ENCODE measurements at regions not wholly inside any gene's neighbourhood (a gene's known extent, or its start where the extent isn't known, plus 50 kb on each side); places are given as distances from the start of the nearest gene placed in this dataset.
"Not testable (repeated sequence)": the region's sequence is repeated elsewhere in the genome, so short reads cannot be mapped to it uniquely, and the experiment has no call there.

DNA sequence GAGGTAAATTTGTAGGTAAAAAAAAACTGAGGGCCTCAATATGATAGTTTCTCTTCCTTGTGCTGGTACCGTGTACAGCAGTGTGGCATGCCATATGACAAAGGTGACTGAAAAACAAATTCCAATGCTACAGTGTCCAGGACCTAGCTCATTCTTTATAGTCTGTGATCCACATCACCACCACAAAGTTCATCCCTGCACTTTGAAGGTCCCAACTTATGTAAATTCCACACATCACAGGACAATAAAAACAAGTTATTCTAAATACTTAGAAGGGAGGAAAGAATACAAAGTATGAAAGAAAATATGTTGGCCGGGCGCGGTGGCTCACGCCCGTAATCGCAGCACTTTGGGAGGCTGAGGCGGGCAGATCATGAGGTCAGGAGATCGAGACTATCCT, 314.6 kb upstream of the SGCG start:
- ATAC-seq: no peak

DNA sequence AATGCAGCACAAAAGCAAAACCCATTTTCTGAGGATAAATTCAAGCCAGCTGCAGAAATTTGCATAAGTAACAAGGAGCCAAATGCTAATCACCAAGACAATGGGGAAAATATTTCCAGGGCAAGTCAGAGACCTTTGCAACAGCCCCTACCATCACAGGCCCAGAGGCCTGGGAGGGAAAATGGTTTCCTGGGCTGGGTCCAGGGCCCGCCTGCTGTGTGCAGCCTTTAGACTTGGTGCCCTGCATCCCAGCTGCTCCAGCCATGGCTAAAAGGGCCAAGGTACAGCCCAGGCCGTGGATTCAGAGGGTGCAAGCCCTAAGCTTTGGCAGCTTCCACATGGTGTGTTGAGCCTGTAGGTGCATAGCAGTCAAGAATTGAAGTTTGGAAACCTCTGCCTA, 309.5 kb upstream of the SGCG start:
- ATAC-seq: no peak

DNA sequence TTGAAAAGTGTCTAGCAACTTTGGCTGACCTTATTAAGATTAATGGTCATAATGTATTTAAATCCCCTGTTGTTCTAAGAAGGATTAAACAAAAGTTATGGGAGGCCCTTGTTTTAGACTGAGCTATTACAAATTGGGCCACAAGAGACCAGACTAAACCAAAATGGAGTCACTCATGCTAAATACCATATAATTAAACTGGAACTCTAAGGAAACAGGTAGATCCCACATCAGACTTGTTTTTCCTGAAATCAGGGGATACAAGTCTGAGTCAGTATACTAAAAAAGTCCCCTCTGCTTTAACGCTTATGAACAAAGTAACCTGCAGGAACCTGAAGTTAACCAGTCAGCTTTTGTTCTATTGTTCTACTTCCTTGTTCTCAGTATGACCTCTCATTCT, 305.9 kb upstream of the SGCG start:
- ATAC-seq: no peak

DNA sequence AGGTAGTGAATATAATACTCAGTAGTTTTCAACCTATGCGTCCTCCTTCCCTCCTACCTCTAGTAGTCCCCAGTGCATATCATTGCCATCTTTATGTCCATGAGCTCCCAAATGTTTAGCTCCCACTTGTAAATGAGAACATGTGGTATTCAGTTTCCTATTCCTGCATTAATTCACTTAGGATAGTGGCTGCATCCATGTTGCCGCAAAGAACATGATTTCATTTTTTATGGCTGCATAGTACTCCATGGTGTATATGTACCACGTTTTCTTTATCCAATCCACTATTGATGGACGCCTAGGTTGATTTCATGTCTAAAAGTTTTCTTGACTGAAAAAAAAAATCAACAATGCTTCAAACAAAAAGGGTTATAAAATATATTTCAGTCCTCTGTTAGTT, 303.4 kb upstream of the SGCG start:
- no peak for ATAC-seq

DNA sequence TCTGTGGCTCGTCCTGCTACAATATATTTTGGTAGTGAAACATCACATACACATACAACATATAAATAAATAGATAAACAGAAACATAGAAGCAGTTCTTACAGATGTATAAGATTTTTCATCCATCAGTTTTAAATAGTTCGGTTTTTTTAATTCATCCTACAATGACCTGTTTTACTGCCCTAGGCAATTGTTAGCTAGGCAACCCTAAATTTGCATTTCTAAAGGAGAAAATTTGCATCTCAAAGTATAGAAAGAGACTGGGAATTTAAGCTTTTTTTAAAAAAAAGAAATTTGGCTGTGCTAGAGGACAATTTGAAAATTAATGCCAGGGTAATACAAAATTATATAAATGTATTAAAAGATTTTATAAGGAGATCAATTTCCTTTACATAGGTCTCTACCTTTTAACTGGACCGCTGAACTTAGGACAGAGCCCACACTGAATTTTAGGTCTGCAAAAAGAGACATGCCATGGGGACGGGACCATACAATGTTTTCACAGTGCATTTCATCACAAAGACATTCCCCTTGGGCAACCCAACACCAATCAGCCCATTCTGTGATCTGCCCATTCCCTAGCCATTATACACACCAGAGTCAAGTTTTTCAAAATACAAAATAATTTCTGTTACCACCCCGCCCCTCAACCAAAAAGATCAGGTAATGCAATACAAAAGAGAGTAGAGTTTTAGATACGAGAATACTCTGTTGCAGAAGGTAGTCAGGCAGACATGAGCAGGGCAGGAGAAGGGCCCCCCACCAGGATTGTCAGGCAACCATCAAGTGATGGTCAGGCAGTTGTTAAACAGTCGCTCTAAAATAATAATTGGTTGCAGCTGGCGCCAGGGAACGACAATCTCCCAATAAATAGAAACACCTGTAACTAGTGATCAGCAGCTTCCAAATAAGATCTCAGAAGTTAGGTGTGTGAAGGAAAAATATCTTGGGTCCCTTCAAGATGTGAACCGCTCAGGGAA, 299.7 kb upstream of the SGCG start:
- no peak for ATAC-seq

DNA sequence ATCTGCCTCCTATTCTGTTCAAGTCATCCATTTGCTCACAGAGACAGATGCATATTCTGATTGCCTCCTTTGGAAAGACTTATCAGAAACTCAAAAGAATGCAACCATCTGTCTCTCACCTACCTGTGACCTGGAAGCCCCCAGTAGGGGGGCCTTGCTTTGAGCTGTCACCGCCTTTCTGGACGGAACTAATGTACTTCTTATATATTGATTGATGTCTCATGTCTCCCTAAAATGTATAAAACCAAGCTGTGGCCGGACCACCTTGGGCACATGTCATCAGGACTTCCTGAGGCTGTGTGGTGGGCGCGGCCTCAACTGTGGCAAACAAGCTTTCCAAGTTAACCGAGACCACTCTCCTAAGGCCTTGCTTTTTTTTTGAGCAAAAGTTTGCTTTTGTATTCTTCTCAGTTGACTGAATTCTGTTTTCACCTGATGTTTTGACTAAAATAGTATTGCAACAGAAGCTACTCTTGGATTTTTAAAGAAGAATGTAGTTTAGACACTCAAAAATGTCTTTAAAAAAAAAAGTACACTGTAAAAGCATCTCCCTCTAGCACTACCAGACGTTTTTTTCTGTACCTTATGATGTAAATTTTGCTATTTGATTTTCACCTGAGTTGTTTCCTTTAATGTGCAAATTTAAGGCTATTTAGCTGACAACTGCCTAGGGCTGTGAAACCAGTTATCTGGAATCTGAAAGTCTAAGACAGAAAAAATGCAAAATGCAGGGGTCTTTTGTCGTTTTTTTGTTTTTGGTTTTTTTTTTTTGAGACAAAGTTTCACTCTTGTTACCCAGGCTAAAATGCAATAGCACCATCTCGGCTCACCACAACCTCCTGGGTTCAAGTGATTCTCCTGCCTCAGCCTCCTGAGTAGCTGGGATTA, 298.8 kb upstream of the SGCG start:
- not testable (repeated sequence) for ATAC-seq

DNA sequence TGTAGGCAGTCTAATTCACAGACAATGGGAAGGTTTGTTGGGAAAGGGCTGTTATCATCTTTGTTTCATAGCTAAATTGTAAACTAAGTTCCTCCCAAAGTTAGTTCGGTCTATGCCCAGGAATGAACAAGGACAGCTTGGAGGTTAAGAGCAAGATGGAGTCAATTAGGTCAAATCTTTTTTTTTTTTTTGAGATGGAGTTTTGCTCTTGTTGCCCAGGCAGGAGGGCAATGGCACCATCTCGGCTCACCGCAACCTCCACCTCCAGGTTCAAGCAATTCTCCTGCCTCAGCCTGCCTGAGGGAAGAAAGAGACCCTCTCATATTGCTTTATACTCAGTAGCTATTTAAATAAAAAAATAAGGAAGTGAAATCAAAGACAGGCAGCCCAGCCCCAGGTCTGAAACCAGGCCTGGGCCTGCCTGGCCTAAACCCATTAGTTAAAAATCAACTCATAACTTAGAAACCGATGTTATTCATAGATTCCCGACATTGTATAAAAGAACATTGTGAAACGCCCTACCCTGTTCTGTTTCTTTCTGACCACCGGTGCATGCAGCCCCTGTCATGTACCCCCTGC, 297.4 kb upstream of the SGCG start:
- ATAC-seq: no peak

DNA sequence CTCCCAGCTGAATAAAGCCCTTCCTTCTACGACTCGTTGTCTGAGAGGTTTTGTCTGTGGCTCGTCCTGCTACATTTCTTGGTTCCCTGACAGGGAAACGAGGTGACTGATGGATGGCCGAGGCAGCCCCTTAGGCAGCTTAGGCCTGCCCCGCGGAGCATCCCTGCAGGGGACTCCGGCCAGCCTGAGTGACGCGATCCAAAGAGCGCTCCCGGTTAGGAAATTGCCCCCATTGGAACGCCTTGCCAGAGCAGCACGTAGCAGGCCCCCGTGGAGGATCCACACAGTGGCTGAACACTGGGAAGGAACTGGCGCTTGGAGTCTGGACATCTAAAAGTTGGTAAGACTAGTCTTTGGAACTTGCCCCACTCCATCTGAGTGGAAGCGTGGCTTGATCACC, 296.8 kb upstream of the SGCG start:
- ATAC-seq: no peak

DNA sequence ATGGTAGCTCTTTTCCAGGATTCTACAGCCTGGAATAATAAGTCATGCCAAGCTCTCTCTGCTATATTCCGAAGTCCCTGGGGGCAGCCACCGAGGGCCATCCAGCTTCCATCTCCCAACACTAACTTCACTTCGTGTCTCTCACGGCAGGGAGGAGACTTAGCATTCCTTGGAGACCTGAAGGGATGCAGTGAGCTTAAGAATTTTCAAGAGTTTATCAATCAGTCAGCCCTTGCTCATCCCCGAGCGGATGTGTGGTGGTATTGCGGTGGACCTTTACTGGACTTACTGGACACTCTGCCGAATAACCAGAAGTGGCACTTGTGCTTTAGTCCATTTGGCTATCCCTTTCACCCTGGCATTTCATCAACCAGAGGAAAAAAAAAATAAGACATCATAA, 294.7 kb upstream of the SGCG start:
- ATAC-seq: not testable (repeated sequence)

DNA sequence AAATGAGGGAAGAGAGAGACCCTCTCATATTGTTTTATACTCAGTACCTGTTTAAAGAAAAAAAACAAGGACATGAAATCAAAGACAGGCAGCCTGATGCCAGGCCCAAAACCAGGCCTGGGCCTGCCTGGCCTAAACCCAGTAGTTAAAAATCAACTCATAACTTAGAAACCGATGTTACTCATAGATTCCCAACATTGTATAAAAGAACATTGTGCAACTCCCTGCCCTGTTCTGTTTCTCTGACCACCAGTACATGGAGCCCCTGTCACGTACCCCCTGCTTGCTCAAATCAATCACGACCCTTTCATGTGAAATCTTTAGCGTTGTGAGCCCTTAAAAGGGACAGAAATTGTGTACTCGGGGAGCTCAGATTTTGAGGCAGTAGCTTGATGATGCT, 291.4 kb upstream of the SGCG start:
- ATAC-seq: not testable (repeated sequence)

DNA sequence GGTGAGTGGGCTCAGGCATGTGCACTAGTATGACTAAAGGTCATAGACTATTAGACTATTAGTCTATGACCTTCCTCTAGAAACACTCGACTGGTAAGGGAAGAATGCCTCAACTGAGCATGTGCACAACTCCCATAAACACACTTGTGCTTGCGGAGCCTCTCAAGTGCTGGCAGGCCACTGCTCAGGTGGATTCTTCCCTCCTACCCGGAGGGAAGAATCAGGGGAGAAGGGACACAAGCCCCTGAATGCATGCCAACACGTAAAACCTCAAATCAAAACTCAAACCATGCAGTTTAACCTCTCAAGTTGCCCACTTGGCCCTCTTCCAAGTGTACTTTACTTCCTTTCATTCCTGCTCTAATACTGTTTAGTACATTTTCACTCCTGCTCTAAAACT, 287.6 kb upstream of the SGCG start:
- no peak for ATAC-seq

DNA sequence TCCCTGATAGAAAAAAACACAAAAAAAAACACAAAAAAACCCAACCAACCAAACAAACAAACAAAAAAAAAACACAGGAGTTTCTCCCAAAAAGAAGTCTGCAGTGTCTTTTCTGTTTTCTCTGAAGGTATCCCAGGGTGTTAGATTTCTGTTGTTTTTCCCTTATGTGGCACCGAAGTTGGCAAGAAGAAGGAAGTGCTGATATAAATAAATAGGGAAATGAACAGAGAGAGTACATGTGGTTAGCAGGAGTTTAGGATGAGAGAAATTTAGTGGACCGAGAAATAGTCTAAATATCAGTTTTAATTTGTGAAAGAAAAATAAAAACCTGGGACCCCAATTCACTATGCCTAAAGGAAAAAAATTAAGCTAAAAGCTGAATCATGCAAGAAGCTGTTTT, 287.0 kb upstream of the SGCG start:
- no peak for ATAC-seq

DNA sequence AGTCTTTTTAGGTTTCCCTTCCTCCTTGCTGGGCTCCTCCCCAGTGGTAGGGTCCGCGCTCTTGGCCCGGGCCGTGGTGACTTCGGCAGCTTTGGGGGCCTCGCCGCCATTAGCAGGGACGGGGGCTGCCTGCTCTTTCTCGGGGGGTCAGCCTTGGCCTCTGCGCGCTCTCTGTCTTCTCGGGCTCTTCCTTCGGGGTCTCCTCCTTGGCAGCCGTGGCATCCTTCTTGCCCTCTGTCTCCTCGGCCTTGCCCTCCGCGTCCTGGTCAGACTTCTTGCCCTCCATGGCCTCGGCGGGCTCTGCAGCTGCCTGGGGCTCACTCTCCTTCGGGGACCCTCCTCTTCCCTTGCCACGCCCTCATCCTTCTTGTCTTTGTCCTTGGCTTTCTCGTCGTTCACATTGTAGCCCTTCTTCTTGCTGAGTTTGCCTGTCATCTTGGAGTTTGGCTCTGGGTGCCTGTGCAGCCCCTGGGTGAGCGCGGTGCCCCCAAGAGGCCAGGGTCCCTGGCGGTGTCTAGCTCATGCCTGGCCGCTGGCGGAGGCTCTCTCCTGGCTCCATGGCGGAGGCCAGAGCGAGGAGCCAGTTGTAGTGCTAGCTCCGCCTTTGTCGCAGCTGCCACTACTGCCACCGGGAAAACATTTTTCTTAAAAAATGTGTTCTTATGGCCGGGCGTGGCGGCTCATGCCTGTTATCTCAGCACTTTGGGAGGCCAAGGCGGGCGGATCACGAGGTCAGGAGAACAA, 283.0 kb upstream of the SGCG start:
- ATAC-seq: no peak

DNA sequence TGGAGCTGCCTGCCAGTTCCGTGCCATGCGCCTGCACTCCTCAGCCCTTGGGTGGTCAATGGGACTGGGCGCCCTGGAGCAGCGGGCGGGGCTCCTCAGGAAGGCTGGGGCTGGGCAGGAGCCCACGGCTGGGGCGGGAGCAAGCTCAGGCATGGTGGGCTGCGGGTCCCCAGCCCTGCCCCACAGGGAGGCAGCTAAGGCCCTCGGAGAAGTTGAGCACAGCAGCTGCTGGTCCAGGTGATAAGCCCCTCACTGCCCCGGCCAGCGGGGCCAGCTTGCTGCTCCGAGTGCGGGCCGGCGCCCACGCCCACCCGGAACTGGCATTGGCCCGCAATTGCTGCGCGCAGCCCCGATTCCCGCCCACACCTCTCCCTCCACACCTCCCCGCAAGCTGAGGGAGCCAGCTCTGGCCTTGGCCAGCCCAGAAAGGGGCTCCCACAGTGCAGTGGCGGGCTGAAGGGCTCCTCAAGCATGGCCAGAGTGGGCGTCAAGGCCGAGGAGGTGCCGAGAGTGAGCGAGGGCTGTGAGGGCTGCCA, 280.3 kb upstream of the SGCG start:
- not testable (repeated sequence) for ATAC-seq

DNA sequence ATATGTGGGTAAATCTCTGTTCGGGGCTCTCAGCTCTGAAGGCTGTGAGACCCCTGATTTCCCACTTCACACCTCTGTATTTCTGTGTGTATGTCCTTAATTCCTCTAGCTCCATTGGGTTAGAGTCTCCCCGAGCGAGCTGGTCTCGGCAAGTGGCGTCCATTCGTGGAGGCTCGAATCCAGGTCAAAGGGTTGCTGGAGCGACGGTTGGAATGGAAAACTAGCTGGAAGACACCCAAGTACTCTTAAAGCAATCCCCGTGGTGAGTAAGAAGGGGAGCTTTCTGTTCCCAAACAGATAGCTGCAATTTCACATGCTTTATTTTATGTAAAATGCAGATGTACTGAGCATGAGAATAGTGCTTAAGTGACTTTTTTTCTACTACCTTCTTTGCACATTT, 277.5 kb upstream of the SGCG start:
- no peak for ATAC-seq

DNA sequence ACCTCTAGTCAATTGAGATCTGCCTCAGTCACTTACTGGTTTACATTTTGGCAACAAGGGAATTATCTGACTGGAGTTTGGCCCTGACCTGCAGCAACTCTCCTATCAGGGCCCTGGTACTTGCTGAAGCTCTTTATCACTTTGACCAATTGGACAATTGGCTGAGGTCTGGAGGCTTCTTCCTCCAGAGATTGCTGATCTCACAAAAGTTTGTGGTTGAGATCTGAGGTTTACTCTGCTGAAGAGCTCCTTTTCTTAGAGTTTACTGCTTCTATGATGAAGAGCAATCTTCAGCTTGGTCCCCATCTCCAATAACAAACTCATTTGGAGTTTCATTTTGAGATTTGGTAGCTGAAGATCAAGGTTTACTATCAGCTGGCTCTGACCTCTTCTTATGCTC, 276.9 kb upstream of the SGCG start:
- ATAC-seq: no peak

DNA sequence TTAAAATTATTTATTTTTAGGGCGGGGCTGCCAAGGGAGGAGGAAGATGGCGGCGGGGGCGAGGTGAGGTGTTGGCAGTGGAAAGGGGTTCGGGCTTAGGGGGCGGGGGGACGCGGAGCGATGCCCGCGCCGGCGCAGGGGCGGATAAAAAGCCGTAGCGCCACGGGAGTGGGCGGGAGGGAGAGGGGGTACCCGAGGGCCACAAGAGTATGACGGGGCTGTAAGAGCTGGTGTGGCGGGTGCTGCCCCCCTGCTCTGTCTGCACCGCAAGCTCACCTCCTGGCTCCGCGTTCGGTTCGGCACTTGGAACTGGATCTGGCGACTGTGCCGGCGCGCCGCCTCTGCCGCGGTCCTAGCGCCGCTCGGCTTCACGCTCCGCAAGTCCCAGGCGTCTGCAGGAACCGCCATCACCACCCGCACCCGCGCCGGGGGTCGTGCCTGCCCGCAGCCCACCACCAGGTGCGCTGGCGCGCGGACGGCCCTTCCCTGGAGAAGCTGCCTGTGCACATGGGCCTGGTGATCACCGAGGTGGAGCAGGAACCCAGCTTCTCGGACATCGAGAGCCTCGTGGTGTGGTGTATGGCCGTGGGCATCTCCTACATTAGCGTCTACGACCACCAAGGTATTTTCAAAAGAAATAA, 265.2 kb upstream of the SGCG start:
- peak in 1 of 2 donors; percentile 38 for ATAC-seq

DNA sequence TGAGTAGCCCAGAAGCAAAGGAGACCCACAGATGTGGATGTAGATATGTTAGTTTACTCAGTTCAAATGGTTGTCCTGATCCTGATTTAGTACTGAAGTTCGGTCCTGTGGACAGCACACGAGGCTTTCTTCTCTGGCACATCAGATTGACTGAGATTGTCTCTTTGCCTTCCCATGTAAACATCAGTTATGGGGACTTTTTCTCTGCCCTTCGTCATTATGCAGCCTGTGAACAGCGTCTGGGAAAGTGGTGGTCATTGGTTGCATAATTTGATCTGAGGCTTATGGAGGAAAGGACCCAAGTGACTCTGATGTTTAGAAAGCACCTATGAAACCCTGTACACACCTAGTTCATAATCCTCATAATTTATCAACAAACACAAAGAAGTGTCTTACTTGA, 264.5 kb upstream of the SGCG start:
- not testable (repeated sequence) for ATAC-seq

DNA sequence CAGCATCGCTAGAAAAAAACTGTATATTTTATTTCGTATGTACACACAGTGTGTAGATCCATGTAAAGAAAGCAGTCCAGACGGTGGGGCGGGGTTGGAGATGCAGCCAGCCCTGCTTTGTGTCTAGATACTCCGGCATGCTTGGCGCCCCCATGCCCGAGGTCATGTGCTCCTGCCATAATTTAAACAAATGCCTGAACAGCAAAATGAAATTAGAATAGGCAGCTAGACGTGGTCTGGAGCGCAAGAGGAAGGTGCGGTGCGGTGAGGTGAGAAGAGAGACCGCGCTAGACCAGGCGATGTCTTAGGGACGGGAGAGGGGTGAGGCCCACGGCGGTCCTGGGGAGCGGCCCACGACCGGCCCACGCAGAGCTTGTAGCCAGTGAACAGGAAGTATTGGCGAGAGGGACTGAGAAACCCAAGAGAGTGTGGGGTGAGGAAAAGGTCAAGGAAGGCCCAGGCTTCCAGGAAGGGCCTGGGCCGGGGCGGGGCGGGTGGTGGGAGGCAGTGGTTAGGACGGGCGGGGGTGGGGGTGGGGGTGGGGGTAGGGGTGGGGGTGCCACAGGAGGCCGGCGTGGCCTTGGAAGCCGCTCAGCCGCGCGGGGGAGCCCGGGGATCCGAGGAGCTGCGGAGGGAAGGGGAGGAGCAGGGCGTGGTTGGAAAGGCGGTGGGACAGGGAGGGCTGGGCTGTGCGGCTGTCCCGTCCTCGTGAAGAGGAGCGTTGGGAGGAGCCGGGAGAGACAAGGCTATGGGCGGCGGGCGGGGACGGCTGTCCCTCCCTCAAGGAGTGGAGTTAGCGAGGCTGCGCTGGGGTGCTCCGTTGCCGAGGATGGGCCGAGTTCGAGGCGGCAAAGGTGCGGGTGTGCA, 254.7 kb upstream of the SGCG start:
- ATAC-seq: no peak

DNA sequence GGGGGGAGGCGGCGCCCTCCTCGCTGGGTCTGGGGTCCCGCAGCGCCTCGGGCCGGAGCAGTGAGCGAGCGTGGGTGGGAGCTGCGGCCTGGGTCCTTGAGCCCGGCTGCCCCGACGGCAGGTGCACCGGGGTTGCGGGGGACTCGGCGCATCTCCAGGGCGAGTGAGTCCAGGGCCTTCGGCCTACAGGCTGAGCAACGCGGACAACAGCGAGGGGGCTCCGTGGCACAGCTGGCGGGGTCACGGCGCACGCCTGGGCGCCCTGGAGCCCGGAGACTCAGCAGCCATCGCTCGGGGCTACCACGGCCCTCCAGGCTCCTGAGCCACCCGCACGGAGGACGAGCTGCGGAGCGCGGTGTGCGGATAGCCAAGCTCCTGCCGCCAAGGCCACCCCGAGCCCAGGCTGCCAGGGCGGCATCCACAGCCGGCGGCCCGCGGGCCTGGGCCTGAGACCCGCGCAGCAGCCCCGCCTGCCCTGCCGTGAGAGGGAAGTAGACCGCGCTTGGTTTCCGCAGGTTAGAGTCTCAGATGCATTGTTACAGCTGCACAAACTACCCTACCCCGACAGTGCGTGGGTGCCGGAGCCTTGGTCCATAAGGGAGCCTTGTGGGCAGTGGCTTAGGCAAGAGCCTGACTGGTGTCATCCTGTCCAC, 253.9 kb upstream of the SGCG start:
- no peak for ATAC-seq

Measured in activated CD4-positive, CD25-positive, alpha-beta regulatory T cell treated with anti-CD3 and anti-CD28 coated beads, Interleukin-2, amount 50 U/mL, for 24 hours (primary cell).